NCI-H510A treated with DMSO at 0.1 percent for 48 hours (cell line): ENCODE measurements at regions not wholly inside any gene's neighbourhood (a gene's known extent, or its start where the extent isn't known, plus 50 kb on each side); places are given as distances from the start of the nearest gene placed in this dataset.

Experiments
- DNase-seq: peaks from one replicate; lab custom pipeline; 2025; lab: John Stamatoyannopoulos, UW

DNA sequence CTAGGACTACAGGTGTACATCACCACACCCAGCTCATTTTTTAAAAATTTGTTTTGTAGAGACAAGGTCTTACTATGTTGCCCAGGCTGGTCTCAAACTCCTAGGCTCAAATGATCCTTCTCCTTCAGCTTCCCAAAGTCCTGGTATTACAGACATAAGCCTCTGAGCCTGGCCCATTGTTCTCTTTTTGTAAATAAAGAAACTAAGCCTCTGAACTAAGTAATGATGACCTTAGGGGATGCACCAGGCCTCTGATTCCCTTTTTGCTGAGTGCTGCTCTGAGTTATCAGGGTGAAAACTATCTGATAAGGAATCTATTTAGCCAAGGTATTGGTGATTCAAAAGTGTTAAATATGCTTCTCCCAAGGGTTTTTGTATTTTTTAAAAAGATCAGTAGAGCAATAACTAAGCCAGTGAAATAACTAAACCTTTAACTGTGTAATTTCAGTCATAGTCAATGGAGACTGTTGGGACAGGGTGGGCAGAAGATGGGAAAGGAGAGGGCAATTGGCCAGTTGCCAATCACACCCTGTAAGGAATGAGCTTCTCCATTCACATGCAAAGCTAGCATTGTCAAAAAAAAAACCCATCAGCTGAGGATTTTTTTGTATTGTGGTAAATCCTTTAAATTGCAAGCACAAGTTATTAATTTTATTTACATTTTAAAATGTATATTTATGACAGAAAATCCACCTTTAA, 194.8 kb upstream of the PFN2 start:
- DNase-seq: no peak

DNA sequence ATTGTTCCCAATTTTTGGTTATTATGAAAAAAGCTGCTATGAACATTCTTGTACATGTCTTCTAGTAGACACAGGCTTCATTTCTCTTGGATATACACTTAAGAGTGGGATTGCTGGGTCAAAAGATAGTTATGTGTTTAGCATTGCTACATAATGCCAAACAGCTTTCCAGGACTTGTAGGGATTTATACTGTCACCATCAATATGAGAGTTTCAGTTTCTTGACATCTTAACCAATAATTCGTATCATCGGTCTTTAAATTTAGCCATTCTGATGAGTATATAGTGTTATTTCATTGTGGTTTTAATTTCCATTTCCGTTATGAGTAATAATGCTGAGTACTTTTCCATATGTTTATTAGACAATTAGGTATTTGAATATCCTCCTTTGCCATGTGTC, 190.3 kb upstream of the PFN2 start:
- no peak for DNase-seq

DNA sequence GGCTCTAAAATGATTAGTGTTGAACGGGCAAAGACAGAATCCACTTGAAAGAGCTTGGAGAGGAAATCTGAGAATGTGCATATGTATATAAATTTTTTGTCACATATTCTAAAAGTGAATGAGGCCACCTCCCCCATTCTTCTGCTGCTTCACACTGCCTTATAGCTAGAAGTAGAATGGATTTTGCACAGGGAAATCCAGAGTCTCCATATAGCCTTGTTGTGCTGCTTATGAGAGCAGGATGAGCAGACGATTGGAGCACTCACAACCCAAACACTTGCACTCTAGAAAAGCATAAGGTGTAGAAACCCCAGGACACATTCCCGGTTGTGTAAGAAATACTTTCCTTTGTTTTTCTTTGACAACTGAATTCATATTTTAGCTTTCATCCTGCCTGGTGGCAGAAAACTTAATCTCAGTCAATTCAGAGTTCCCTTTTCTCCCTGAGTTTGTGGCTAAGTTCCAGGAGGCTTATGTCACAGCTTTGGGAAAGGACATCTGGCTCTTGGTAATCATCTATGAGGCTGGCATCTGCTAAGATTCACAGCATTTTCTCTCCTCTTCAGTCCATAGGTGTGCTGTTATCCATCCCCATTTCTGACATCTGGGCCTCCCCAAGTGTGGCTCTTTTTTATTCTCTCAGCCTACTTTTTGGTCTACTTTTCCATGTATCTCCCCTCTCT, 188.4 kb upstream of the PFN2 start:
- no peak for DNase-seq

DNA sequence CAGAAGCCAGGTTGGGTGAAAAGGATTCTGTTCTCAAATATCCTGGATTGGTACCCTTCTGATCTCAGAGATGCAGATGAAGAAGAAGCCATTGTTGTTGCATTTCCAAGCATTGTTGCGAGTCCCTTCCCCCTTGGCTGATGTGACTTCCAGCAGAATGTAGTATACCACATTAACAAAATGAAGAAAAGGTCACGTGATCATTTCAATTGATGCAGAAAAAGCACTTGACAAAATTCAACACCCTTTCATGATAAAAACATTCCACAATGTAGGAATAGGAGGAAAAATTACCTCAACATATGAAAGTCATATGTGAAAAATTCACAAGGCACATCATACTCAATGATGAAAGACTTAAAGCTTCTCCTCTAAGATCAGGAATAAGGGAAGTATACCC, 181.9 kb upstream of the PFN2 start:
- DNase-seq: no peak

DNA sequence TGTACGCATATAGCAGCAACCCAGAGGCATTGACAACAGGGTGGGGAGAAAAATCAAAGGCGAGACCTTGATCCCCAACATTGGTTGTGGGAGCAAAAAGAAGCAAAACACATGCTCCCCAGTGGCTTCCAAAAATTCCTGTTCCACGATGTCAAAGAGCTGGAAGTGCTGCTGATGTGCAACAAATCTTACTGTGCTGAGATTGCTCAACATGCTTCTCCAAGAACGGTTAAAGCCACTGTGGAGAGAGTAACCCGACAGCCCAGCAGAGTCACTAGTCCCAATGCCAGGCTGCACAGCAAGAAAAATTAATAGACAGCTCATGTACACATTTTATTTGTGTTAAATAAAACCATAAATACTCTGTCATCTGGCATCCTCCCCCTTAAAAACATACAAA, 179.9 kb upstream of the PFN2 start:
- peak; percentile 53 for DNase-seq

DNA sequence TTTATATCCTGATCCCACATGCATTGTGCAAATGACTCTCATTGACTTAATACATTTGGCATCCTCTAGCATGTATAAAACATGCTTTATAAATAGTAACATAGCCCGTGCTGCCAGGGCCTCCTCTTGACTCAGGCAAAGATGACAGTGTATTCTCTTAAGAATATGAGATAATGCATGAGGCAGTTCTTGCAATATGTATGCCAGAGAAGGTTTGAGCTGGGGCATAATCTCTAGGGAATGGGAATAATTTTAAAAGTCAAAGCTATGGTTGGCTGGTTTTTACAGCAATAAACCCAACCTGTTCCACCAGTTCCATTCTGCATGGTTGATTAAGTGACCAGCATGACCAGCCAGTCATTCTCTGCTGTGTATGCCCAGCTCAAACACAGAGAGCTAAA, 179.0 kb upstream of the PFN2 start:
- peak; percentile 93 for DNase-seq

DNA sequence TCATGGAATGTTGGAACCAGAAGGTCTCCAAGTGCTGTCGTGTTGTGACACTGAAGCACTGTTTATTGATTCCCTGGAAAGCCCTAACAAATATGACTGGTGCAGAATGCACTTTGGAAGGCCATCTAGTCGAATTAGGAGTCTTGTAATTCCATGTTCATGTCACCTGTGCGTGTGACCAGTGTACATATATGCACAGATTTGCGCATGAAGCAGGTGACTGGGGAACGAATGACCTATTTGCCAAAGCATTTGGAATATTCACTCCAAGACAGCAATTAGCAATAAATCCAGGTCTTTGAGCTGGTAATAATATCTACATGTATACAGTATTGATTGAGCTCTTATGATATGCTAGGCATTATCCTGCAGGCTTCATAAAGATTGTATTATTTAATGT, 177.5 kb upstream of the PFN2 start:
- DNase-seq: no peak

DNA sequence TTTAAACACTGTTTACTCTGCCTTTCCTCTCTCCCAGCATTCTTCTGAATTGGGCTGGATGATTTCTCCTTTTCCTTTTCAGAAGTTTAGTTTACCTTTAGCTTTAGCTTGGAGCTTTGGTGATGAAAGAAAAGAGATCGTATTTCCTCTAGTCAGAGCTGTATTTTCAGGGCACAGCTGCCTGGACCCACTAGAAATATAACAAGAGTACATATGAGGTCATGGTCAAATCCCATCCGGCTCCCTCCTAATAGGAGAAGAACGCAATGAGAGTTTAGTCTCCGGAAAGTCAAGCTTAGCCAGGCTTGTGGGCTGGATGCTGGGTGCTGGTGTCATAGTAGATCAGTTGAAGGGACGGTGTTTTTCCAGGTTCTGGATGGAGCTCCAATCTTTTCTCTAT, 177.1 kb upstream of the PFN2 start:
- peak; percentile 93 for DNase-seq

DNA sequence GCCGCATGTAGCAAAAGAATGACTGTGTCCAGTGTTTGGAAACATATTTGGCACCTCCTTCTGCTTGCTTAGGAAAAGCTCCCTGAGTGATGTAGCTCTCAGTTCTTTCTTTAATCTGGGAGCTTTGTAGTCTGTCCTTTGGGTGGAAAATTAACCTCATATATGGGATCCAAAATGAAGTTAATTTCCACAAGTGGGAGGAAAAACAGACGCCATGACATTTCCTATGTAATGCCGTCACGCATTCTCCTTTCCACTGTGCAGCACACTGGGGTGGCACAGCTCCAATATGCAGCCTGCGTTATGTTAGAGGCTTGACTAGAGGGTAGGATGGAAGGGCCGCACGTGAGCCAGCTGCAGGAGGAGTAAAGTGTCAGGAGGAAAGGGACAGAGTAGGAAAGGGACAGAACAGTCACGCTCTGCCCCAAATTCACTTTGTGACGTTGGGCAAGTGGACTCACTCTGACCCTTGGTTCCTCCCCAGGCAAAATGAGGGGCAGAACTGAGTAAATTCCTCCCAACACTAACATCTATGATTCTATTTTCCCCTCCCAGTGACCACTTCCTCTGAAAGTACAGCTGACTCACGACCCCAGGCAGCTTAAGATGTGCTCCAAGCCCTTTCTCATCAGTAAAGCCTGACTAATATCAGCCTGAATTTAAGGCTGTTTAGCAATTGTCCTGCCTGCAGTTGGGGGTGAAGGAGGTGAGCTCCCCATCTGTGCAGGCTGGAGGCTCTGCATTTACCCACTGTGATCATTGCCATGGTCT, 176.5 kb upstream of the PFN2 start:
- peak; percentile 45 for DNase-seq

DNA sequence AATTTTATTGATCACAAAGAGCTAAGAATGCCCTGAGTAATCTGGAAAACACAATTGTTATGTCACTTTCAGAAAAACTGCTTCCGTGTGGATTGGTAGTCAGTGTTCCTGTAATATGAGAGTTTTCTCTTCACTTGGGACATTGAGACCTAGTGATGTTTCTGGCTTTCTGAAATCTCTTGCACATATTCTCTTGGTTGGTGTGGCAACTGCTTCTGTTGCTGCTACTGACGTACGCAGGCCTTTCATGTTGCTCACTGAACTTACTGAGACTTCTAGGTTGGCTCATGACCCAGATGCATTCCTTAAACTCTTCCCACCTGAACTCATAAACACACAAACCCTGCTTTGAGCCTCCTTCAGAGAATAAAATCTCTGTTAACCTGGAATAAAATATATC, 175.0 kb upstream of the PFN2 start:
- no peak for DNase-seq

DNA sequence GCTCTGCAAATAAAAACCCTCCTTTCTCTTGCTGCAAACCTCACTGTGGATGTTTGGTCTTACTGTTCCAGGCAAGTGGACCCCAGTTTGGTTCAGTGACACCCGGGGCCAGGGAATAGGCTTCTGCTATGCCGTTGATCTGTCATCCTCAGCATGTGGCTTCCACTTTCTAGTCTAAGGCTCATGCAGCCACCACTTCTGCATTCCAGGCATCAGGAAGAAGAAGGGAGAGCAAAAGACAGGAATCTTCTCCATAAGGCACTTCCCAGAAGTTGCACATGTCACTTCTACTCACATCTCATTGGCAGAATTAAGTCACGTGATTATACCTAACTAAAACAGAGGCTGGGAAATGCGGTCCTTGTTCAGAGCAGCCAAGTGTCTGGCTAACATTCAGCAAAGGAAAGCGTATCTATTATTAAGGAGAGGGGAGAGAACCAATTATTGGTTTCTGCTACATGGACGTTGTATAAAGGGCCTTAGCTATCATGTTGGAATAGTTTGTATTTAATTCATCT, 173.6 kb upstream of the PFN2 start:
- DNase-seq: no peak

DNA sequence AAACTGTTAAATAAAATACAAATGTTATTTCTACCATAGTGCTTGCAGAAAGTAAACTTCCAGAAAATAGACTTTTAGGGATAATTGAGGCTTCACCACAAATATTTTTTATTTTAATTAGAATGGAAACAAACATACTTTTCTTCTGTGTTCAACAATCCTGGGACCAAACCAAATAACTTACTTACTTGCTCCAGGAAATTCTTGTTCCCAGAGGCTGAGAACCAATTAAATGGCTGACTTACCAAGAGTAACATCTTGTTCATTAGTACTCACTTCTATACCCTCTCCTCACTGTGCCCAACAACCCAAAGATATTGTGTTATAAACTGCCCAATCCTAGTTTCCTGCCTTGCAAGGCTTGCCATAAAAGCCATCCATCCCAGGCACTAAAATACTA, 172.2 kb upstream of the PFN2 start:
- no peak for DNase-seq

DNA sequence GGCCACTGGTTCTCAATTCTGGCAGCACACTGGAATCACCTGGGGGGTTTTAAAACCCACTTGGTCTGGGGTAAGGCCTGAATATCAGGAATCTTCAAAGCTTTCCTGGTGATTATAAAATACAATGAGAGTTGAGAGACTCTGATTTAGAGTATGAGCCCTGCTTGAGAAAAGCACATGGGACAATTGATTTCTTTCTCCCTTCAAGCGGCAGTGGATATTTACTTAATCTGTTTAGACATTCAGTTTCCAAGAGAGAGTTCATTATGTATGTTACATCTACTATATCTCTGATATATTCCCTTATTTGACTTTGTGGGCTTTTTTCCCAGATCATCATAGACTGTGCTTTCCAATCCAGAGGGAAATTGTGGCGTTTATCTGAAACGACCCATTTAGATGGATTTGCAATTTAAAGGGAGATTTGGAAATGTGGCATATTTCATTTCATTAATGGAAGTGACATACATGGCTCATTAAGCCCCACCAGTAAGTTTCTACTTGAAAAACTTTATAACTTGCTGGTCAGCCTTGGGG, 171.2 kb upstream of the PFN2 start:
- DNase-seq: no peak

DNA sequence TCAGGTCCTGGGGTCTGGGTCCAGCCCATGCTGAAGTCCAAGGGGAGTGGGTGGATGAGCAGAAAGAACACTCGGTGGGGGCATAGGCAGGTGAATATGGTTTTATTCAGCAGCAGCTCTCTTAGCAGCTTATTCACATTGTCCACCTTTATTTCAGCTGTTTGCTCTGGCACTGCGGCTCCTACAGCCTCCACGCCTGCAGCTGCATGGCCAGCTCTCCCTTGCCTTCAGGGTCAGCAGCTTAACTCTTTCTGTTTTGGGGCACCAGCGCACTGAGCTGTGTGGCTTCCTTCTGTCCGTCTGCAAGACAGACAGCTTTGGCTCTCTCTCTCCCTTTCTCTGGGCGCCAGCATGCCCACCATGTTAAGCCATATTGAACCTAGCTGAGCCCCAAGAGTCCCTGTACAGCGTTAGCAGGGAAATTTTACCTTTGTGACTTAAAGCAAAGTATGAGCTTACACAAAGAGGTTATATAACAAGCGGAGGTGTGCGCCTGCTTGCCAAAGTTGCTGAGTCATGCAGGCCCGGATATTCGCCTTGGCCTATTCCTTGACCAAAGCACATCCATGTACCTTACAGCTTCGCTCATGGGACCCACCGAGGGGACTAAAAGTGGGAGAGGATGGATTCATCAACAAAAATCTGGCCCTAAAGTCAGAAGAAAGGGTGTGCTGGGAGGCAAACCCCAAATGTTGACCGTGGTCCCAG, 170.1 kb upstream of the PFN2 start:
- DNase-seq: no peak

DNA sequence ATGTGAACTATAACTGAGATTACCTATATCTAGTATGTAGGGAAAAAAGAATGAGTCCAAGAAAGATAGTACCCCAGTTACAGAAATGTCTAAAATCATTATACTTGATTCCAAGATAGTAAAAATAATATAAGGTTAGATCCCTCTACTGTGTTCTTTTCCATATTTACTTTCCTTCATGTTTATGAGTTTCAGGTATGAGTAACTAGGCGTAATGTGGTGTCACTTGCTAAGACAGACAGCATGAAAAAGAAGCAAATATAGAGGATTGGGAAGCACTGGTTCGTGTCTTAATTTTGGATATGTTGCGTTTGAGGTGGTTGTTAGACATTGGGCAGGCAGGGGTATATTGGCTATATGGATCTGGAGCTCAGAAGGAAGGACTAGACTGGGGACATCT, 168.1 kb upstream of the PFN2 start:
- DNase-seq: no peak

DNA sequence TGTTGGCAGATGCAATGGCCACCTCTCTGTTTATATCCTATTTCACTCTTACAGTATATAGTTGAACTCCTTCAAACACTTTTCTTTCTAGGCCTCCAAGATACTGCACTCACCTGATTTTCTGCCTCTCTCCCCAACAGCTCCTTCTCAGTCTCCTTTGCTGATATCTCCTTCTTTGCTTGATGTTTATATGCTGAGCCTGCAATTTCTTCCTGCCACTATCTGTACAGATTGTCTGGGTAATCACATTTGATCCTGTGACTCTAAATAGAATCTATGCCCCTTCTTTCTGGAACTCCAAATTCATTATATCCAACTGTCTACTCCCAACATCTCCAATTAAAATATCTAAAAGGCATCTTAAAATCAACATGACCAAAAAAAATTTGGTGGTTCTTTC, 165.5 kb upstream of the PFN2 start:
- DNase-seq: no peak

DNA sequence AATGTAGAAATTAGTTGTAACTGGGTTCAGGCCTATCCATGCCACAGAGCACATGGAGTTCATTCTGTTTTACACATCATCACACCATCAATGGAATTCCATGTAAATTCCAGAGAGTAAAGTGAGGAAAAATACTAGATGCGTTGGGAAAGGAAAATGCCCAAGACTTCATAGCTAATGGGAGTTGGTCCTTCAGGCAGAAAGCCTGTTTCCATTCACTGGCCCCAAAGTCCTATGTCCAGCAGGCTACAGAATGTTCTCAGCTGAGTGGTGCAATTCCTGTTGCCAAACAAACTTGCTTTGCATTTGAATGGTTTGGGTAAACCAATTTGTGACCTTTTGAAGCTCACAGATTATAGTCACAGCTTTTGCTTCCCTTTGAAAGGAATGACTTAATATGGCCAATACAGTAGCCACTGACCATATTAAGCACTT, 164.6 kb upstream of the PFN2 start:
- no peak for DNase-seq

DNA sequence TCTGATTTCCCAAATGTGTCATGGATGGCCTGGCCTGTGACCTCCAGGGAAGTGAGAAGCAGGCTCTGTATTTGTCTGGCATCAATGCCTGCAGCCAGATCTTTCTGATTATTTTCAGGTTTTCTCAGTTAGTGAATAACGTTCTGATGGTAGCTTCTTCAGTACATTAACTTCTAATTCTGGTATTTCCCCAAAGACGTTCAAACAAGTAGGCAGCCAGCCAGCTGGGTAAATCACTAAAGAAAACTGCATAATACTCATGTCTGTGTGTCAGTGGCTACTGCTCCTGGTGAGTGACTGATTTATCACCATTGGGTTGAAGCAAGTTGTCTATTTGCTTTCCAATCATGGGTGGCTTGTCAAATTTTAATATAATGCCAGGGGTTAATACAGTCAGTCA, 162.6 kb upstream of the PFN2 start:
- DNase-seq: no peak

DNA sequence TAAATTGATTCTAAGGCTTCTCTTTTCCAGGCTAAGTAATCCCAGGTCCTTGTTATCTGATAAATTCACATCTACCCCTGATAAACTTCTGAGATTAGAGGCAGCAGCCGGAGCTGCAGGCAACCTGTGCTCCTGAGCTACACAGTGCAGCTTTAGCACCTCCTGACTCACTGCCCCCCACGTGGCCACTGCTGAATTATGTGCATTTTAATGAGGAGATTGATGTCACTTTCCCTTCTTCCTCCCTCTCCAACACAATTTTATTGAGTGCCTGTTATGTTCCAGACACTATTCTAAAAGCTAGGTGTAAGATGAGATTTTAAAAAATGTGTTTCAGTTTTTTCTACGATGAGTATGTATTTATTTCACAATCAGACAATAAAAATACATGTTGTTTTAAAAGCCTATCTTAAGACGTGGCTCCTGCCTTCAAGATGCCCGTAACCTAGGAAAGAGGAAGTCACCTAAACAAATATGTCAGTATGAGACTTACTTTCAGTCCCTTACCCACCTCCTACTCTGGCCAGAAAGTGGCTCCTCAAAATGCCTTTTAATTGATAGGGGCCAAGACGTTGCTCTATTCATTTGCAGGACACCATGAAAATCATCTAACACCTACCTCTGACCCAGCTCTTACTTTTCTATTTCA, 161.5 kb upstream of the PFN2 start:
- DNase-seq: no peak

DNA sequence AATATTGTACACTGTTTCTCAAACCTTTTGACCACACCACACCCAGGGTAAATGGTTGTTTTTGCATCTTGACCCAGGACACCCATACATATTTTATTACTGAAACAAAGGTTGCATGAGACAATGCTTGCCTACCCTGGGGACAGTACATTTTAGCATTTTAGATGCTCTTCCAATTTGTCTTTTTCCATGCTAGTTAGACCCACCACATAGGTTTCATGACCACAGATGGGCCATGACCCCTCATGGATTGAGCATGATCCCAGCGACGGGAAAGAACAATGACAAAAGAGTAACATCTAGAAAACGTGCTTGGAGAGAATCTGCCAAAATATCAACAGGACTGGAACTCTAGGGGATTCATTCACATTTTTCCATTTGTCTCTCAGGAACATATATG, 161.0 kb upstream of the PFN2 start:
- no peak for DNase-seq

DNA sequence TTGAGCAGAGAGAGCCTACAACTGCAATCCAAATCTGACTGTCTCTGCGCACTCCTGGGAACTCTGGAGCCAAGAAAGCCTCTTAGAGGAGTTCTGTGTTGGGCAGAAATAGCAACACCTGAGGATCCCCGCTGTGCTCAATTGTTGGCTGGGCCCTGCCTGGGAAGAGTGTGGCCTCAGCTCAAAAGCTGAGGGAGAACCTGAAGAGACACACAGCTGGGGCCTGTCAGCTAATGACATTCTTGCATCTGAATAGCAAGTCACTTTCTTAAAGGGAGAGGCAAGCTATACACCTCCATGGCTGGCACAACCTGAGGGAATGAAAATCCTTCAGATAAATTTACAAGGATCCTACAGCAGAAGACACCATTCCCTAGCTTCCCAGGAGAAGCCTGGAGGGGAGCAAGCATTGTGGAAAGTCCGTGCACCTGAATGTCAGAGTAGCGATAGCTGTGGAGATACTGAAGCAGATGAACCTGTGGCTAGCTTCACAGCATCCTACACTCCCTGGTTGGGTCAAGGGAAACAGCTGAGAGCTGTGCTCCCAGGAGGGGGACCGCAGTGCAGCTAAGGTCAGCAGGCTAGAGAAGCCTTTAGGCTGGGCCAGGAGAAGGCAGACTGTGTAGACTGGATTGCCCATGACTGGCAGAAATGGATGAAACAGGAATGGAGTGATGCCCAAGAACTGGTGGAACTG, 159.9 kb upstream of the PFN2 start:
- no peak for DNase-seq
